ENCODE measurements at regions not wholly inside any gene's neighbourhood (a gene's known extent, or its start where the extent isn't known, plus 50 kb on each side); places are given as distances from the start of the nearest gene placed in this dataset.
"Not testable (repeated sequence)": the region's sequence is repeated elsewhere in the genome, so short reads cannot be mapped to it uniquely, and the experiment has no call there.

DNA sequence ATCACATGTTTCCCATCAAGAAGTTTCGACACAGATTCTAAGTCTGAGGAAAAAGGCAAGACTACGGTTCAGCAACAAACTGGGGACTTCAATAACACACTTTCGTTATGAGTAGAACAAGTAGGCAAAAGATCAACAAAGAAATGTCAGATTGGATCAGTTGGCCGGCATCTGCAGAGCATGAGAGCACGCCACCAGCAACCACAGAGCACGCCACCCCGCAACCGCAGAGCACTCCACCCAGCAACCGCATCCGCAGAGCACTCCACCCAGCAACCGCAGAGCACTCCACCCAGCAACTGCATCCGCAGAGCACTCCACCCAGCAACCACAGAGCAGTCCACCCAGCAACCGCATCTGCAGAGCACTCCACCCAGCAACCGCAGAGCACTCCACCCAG is 89.7 kb upstream of the FAM20C start:
- DNase-seq (ENCODE audit: low read depth): no peak
- no peak overlapping the region for H3K4me3 ChIP-seq (ENCODE audit: control insufficient read depth, low read depth, low read length)

GRCh38 chr7:103981-104380 is 88.4 kb upstream of the FAM20C start:
- not testable (repeated sequence) for H3K4me3 ChIP-seq (ENCODE audit: control insufficient read depth, low read depth, low read length)

More for the DNA sequence above, 89.7 kb upstream of the FAM20C start:
- no peak for TF ChIP-seq CTCF (IDR thresholded peaks at IDR 0.05; ENCODE audit: control insufficient read depth, insufficient read depth, low read depth, low read length, missing control alignments)

GRCh38 chr7:105002-105401 is 87.4 kb upstream of the FAM20C start:
- H3K4me3 ChIP-seq (ENCODE audit: control insufficient read depth, low read depth, low read length): no peak overlapping the region
- TF ChIP-seq CTCF (IDR thresholded peaks at IDR 0.05; ENCODE audit: control insufficient read depth, insufficient read depth, low read depth, low read length, missing control alignments): no peak
- DNase-seq (ENCODE audit: low read depth): no peak

More at GRCh38 chr7:103981-104380, 88.4 kb upstream of the FAM20C start:
- DNase-seq (ENCODE audit: low read depth): not testable (repeated sequence)

DNA sequence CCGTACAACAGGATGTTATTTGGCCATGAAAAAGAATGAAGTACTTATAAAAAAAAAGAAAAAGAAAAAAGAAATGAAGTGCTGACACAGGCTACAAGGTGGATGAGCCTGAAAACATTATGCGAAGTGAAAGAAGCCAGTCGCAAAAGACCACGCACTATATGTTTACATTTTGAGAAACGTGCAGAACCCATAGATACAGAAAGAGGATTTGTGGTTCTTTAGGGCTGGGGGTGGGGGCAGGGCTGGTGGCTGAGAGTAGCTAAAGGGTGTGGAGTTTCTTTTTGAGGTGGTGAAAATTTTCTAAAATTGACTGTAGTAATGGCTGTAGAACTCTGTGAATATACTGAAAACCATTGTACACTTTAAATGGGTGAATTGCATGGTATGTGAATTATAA is 86.0 kb upstream of the FAM20C start:
- DNase-seq (ENCODE audit: low read depth): no peak
- no peak for TF ChIP-seq CTCF (IDR thresholded peaks at IDR 0.05; ENCODE audit: control insufficient read depth, insufficient read depth, low read depth, low read length, missing control alignments)
- H3K4me3 ChIP-seq (ENCODE audit: control insufficient read depth, low read depth, low read length): no peak overlapping the region

- no peak overlapping the region for H3K4me3 ChIP-seq (ENCODE audit: control insufficient read depth, low read depth, low read length)
- no peak for DNase-seq (ENCODE audit: low read depth)
- no peak for TF ChIP-seq CTCF (IDR thresholded peaks at IDR 0.05; ENCODE audit: control insufficient read depth, insufficient read depth, low read depth, low read length, missing control alignments)
These were observed 85.1 kb upstream of the FAM20C start for GRCh38 chr7:107233-107632.

GRCh38 chr7:107907-108306 is 84.5 kb upstream of the FAM20C start:
- no peak overlapping the region for H3K4me3 ChIP-seq (ENCODE audit: control insufficient read depth, low read depth, low read length)
- DNase-seq (ENCODE audit: low read depth): no peak
- no peak for TF ChIP-seq CTCF (IDR thresholded peaks at IDR 0.05; ENCODE audit: control insufficient read depth, insufficient read depth, low read depth, low read length, missing control alignments)

GRCh38 chr7:109094-109493 is 83.3 kb upstream of the FAM20C start:
- DNase-seq (ENCODE audit: low read depth): no peak
- no peak overlapping the region for H3K4me3 ChIP-seq (ENCODE audit: control insufficient read depth, low read depth, low read length)
- no peak for TF ChIP-seq CTCF (IDR thresholded peaks at IDR 0.05; ENCODE audit: control insufficient read depth, insufficient read depth, low read depth, low read length, missing control alignments)

Measured in AG09309 (cell line).